Spleen (tissue), 11 donors: ENCODE measurements at regions not wholly inside any gene's neighbourhood (a gene's known extent, or its start where the extent isn't known, plus 50 kb on each side); places are given as distances from the start of the nearest gene placed in this dataset.

ENCODE experiments used
- DNase-seq: peaks from one replicate; pipeline ENCODE4 v3.0.0-alpha.2; 2020
- H3K27ac ChIP-seq, 8 donors: fragments of 200-600 bp; sonication (generic) in 7 of 8; 1 replicate in 4 of 8; 2 replicates in 4 of 8; pipeline versions ENCODE4 v1.5.0 to v1.8.0; 2016 to 2021; ENCODE audit warnings: inconsistent platforms in 4 of 8, mild to moderate bottlenecking in 4 of 8, moderate library complexity in 1 of 8
- H3K27me3 ChIP-seq, 7 donors: fragments of 200-600 bp; sonication (generic) in 6 of 7; replicated peaks in 1 of 7; 1 replicate in 4 of 7; 2 replicates in 3 of 7; pipeline versions ENCODE4 v1.5.0 to v1.8.0; 2016 to 2021; ENCODE audit warnings: inconsistent platforms in 3 of 7, mild to moderate bottlenecking in 1 of 7
- H3K36me3 ChIP-seq, 6 donors: fragments of 200-600 bp; sonication (generic) in 5 of 6; 1 replicate in 4 of 6; 2 replicates in 2 of 6; pipeline versions ENCODE4 v1.5.0 to v1.8.0; 2016 to 2021; ENCODE audit warnings: inconsistent platforms in 2 of 6
- H3K4me1 ChIP-seq, 6 donors: fragments of 200-600 bp; sonication (generic) in 5 of 6; 1 replicate in 3 of 6; 2 replicates in 3 of 6; pipeline versions ENCODE4 v1.5.0 to v1.8.0; 2016 to 2021; ENCODE audit warnings: inconsistent platforms in 3 of 6
- H3K4me3 ChIP-seq, 8 donors: fragments of 200-600 bp; sonication (generic) in 7 of 8; 1 replicate in 4 of 8; 2 replicates in 4 of 8; pipeline versions ENCODE4 v1.5.0 to v1.8.0; 2016 to 2021; ENCODE audit warnings: inconsistent platforms in 4 of 8, mild to moderate bottlenecking in 4 of 8, moderate library complexity in 2 of 8
- H3K9me3 ChIP-seq, 8 donors: fragments of 200-600 bp; sonication (generic) in 7 of 8; 1 replicate in 4 of 8; 2 replicates in 4 of 8; pipeline versions ENCODE4 v1.5.0 to v1.8.0; 2016 to 2021; ENCODE audit warnings: inconsistent platforms in 4 of 8
- POLR2A ChIP-seq, 3 donors: fragments of 450-650 bp; IDR thresholded peaks; one replicate each; pipeline ENCODE4 v1.5.1; 2017; ENCODE audit warnings: antibody characterized with exemption in 3 of 3, mild to moderate bottlenecking in 1 of 3
- POLR2AphosphoS5 ChIP-seq, 3 donors: sonication (generic); formaldehyde crosslinking; IDR thresholded peaks; one replicate each; pipeline ENCODE4 v1.5.1; 2017; ENCODE audit warnings: antibody characterized with exemption in 3 of 3
- WGBS, 5 donors: extraction: QIAGEN DNeasy Blood & Tissue Kit in 3 of 5; methylation state at CpG; one replicate each; pipeline versions ENCODE4 v1.1.5 to v1.1.7; 2013 to 2018; 5-methylcytosine and 5-hydroxymethylcytosine counted together
- intact Hi-C: fragments of 100-400 bp; cut with DNase I; formaldehyde crosslinking; loops from one replicate; pipeline ENCODE4 v1.15.0; 2023; ENCODE audit warnings: low total_unique reads
- TF ChIP-seq, protein P1 (sequence below), 11 experiments: fragments of 200-600 bp in 7 of 11; fragments of 450-650 bp in 4 of 11; sonication (generic) in 4 of 11; IDR thresholded peaks in 8 of 11; conservative IDR thresholded peaks in 3 of 11; 1 replicate in 7 of 11; 2 replicates in 4 of 11; pipeline versions ENCODE4 v1.4.0 to v1.8.0; 2016 to 2021; ENCODE audit warnings: antibody characterized with exemption in 11 of 11, inconsistent platforms in 4 of 11, mild to moderate bottlenecking in 1 of 11
- donor health status: healthy with polysubstance abuse.
- donor health status: DM: no; HTN: no; CAD: no; lungs with moderate emphysema.
- donor health status: DM: no; HTN: no; CAD: no.
- donor health status: Bipolar disorder and iron deficiency.
- donor health status: healthy.
- donor health status: DM: no; HTN: no; CAD: no.
- donor health status: DM: yes; HTN: yes; CAD: no.

DNA sequence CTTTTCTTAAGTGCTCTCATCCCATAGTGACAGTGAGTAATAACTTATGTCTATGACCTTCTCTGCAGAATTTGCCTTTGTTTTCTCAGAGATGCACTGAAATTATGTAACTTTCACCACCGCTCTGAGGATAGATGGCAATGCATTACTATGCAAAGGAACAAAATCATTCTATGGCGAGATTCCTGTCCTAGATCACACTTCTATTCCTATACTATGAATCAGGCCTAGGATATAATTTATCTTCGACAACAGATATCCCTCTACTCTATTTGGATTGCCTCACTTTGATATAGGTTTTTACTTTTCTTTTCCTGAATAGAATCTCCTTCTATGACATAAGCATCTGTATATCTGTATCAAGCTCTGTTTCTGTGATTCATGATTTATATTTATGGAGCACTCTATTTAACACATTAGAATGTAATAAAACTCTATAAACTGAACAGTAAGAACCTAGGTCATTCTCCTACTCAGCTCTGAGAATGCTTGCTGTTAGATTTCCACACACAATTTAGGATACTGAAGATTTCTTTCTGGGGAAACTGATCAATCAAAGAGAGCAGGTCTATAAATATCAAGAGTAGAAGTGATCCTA lies 1082.3 kb upstream of the ADGRL3 start:
- no peaks in the 10 kb centered on the region for H3K27me3 ChIP-seq
- H3K27ac ChIP-seq, result no peak overlapping the region
- TF ChIP-seq POLR2A (IDR thresholded peaks at IDR 0.05), result no peak
- TF ChIP-seq, protein P1, sequence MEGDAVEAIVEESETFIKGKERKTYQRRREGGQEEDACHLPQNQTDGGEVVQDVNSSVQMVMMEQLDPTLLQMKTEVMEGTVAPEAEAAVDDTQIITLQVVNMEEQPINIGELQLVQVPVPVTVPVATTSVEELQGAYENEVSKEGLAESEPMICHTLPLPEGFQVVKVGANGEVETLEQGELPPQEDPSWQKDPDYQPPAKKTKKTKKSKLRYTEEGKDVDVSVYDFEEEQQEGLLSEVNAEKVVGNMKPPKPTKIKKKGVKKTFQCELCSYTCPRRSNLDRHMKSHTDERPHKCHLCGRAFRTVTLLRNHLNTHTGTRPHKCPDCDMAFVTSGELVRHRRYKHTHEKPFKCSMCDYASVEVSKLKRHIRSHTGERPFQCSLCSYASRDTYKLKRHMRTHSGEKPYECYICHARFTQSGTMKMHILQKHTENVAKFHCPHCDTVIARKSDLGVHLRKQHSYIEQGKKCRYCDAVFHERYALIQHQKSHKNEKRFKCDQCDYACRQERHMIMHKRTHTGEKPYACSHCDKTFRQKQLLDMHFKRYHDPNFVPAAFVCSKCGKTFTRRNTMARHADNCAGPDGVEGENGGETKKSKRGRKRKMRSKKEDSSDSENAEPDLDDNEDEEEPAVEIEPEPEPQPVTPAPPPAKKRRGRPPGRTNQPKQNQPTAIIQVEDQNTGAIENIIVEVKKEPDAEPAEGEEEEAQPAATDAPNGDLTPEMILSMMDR (IDR thresholded peaks at IDR 0.05 in 8 of 11, conservative IDR thresholded peaks at IDR 0.05 in 3 of 11), result no peak
- TF ChIP-seq POLR2AphosphoS5 (IDR thresholded peaks at IDR 0.05), result no peak
- intact Hi-C loops, result no loop called here
- no peaks in the 10 kb centered on the region for H3K36me3 ChIP-seq
- H3K9me3 ChIP-seq, result peaks cover 0 to 4% (median 0%) of the 10 kb centered on the region in 8 donors
- no peak for DNase-seq
- H3K4me1 ChIP-seq, result no peaks in the 10 kb centered on the region
- WGBS, 5 donors, result 80 to 93% (median 83%) methylated on average over 3 of the region's 3 CpGs
- H3K4me3 ChIP-seq, result no peak overlapping the region

DNA sequence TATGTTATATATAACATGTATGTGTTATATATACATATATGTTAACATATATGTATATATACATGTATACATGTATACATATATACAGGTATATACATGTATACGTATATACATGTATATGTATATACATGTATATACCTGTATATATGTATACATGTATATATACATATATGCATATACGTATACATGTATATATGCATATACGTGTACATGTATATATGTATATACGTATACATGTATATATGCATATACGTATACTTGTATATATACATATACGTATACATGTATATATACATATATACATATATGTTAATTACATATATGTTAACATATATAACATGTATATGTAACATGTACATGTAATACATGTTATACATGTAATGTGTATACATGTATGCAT lies 1077.3 kb upstream of the ADGRL3 start:
- H3K27ac ChIP-seq, result no peak overlapping the region
- intact Hi-C loops, result no loop called here
- TF ChIP-seq POLR2AphosphoS5 (IDR thresholded peaks at IDR 0.05) (no peak), POLR2A (IDR thresholded peaks at IDR 0.05) (no peak)
- TF ChIP-seq, protein P1 (IDR thresholded peaks at IDR 0.05 in 8 of 11, conservative IDR thresholded peaks at IDR 0.05 in 3 of 11), result no peak
- no peak overlapping the region for H3K4me3 ChIP-seq
- no peaks in the 10 kb centered on the region for H3K27me3 ChIP-seq
- no peaks in the 10 kb centered on the region for H3K36me3 ChIP-seq
- DNase-seq, result no peak
- H3K4me1 ChIP-seq, result no peaks in the 10 kb centered on the region
- H3K9me3 ChIP-seq, result peaks cover 0 to 4% (median 0%) of the 10 kb centered on the region in 8 donors
- WGBS, 5 donors, result 88 to 98% (median 94%) methylated on average over 6 of the region's 6 CpGs

DNA sequence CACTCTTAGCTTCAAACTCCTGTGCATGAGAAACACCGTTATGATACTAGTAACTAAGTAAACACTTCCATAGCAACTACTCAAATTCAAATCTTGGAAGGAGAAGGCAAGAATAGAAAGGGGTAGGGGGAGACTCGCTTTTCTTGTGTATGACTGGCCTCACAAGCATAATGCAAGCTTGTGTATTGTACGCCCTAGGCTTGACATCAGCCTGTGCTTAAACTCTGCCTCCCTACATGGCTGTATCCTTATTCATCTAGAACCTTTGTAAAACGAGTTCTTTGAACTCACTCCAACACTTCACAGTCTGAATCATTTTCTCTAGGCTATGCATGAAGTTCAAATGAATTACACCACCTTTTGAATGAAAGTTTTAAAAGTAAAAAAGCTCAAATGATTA lies 1071.2 kb upstream of the ADGRL3 start:
- WGBS, 5 donors, result 63 to 78% (median 64%) methylated on average over 4 of the region's 4 CpGs
- H3K4me3 ChIP-seq, result no peak overlapping the region
- intact Hi-C loops, result no loop called here
- H3K36me3 ChIP-seq, result no peaks in the 10 kb centered on the region
- no peaks in the 10 kb centered on the region for H3K27me3 ChIP-seq
- no peak for DNase-seq
- TF ChIP-seq POLR2A (IDR thresholded peaks at IDR 0.05) (no peak), POLR2AphosphoS5 (IDR thresholded peaks at IDR 0.05) (no peak)
- TF ChIP-seq, protein P1 (IDR thresholded peaks at IDR 0.05 in 8 of 11, conservative IDR thresholded peaks at IDR 0.05 in 3 of 11), result no peak
- H3K4me1 ChIP-seq, result no peaks in the 10 kb centered on the region
- no peak overlapping the region for H3K27ac ChIP-seq
- H3K9me3 ChIP-seq, result peaks cover 0 to 4% (median under 1%) of the 10 kb centered on the region in 8 donors

DNA sequence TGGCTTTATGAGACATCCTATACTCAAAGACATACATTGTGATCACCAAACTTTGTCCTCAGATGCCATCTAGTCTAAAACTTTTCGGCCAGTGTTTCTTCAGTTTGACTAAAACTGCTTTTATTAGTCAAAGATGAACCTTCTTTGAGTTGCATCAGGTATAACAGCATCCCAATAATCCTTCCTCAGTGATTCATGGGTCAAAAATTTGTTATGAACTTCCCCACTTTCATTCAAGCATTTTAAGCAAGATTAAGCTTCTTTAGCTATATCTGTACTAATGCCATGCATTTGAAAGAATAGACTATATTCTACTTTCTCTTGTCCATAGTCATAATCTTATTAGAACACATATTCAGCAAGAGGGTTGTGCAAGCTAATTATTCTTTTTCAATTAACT lies 1070.4 kb upstream of the ADGRL3 start:
- TF ChIP-seq, protein P1 (IDR thresholded peaks at IDR 0.05 in 8 of 11, conservative IDR thresholded peaks at IDR 0.05 in 3 of 11), result no peak
- no peak for TF ChIP-seq POLR2A (IDR thresholded peaks at IDR 0.05)
- no peak for TF ChIP-seq POLR2AphosphoS5 (IDR thresholded peaks at IDR 0.05)
- Histone ChIP-seq H3K36me3 (no peaks in the 10 kb centered on the region), H3K9me3 (peaks cover 0 to 4% (median under 1%) of the 10 kb centered on the region in 8 donors), H3K4me1 (no peaks in the 10 kb centered on the region), H3K27ac (no peak overlapping the region), H3K27me3 (no peaks in the 10 kb centered on the region), H3K4me3 (no peak overlapping the region)
- intact Hi-C loops, result no loop called here
- 38 to 58% (median 46%) methylated on average over 1 of the region's 1 CpG for WGBS, 5 donors
- no peak for DNase-seq
